ENCODE measurements at regions not wholly inside any gene's neighbourhood (a gene's known extent, or its start where the extent isn't known, plus 50 kb on each side); places are given as distances from the start of the nearest gene placed in this dataset.

DNA sequence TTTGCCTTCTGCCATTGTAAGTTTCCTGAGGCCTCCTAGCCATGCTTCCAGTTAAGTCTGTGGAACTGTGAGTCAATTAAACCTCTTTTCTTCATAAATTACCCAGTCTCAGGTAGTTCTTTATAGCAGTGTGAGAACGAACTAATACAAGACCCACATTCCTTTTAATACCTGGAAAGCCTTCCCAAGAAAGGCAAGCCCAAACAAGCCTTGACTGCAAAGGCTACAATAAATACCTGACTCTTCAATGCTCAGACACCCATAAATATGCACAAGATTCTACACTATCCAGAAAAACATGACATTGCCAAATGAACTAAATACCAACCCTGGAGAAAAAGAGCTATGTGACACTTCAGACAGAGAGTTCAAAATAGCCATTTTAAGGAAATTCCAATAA lies 338.8 kb downstream of the HAO1 start:
- no peak overlapping the region for H3K4me3 ChIP-seq (ENCODE audit: low read depth, low read length)
- TF ChIP-seq CTCF (IDR thresholded peaks at IDR 0.05; ENCODE audit: insufficient read depth, low read depth, low read length) = no peak
- DNase-seq (ENCODE audit: low read depth) = no peak

GRCh38 chr20:7606941-7607340 lies 333.3 kb downstream of the HAO1 start:
- H3K4me3 ChIP-seq (ENCODE audit: low read depth, low read length) = no peak overlapping the region
- DNase-seq (ENCODE audit: low read depth) = no peak
- TF ChIP-seq CTCF (IDR thresholded peaks at IDR 0.05; ENCODE audit: insufficient read depth, low read depth, low read length) = no peak

GRCh38 chr20:7608250-7608649 lies 332.0 kb downstream of the HAO1 start:
- H3K4me3 ChIP-seq (ENCODE audit: low read depth, low read length) = no peak overlapping the region
- no peak for TF ChIP-seq CTCF (IDR thresholded peaks at IDR 0.05; ENCODE audit: insufficient read depth, low read depth, low read length)
- no peak for DNase-seq (ENCODE audit: low read depth)

- no peak overlapping the region for H3K4me3 ChIP-seq (ENCODE audit: low read depth, low read length)
- DNase-seq (ENCODE audit: low read depth) = no peak
- TF ChIP-seq CTCF (IDR thresholded peaks at IDR 0.05; ENCODE audit: insufficient read depth, low read depth, low read length) = no peak
Measured at GRCh38 chr20:7609251-7609650, 331.0 kb downstream of the HAO1 start.

- no peak for DNase-seq (ENCODE audit: low read depth)
- H3K4me3 ChIP-seq (ENCODE audit: low read depth, low read length) = no peak overlapping the region
- TF ChIP-seq CTCF (IDR thresholded peaks at IDR 0.05; ENCODE audit: insufficient read depth, low read depth, low read length) = no peak
Measured at GRCh38 chr20:7610681-7611080, 329.6 kb downstream of the HAO1 start.

- H3K4me3 ChIP-seq (ENCODE audit: low read depth, low read length) = no peak overlapping the region
- DNase-seq (ENCODE audit: low read depth) = no peak
- no peak for TF ChIP-seq CTCF (IDR thresholded peaks at IDR 0.05; ENCODE audit: insufficient read depth, low read depth, low read length)
Measured at GRCh38 chr20:7617797-7618196, 322.5 kb downstream of the HAO1 start.

DNA sequence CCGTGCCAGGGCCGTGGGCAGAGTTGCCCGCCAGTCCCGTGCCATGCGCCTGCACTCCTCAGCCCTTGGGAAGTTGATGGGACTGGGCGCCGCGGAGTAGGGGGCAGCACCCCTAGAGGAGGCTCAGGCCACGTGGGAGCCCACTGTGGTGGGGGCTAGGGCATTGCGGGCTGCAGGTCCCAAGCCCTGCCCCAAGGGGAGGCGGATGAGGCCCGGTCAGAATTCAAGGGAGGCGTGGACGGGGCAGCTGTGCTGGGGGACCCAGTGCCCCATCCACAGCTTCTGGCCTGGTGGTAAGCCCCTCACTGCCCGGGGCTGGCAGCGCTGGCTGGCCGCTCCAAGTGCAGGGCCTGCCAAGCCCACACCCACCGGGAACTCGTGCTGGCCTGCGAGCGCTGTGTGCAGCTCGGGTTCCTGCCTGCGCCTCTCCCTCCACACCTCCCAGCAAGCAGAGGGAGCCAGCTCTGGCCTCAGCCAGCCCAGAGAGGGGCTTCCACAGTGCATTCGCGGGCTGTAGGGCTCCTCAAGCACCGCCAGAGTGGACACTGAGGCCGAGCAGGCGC lies 317.8 kb downstream of the HAO1 start:
- no peak overlapping the region for H3K4me3 ChIP-seq (ENCODE audit: low read depth, low read length)
- DNase-seq (ENCODE audit: low read depth) = no peak
- TF ChIP-seq CTCF (IDR thresholded peaks at IDR 0.05; ENCODE audit: insufficient read depth, low read depth, low read length) = no peak
